ENCODE measurements at regions not wholly inside any gene's neighbourhood (a gene's known extent, or its start where the extent isn't known, plus 50 kb on each side); places are given as distances from the start of the nearest gene placed in this dataset.

DNA sequence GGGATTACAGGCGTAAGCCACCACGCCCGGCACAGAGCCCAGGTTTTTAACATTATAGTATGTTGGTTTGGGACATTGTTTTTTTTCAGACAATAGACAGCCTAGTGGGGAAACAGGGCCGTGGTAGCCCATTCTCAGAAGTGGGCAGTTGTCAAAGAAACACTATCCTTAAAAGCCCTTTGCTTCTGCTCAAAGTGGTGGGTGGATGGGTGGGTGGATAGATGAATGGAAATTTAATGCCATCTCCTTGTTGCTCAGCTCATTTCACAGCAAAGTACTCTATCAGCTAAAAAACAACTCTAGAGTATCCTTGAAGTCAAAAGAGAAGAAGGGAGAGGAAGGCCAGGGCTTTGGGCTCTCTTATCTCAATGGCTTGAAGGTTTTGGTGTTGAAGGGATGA, 137.8 kb downstream of the RRAGC start:
- TF ChIP-seq CTCF (conservative IDR thresholded peaks at IDR 0.05) (no peak), ZFX (IDR thresholded peaks at IDR 0.05) (no peak)
